Stimulated activated effector memory CD8-positive, alpha-beta T cell treated with anti-CD3 and anti-CD28 coated beads, Interleukin-12 subunit alpha, Interleukin-12 subunit beta, amount 100 ng/mL, for 72 hours (primary cell): ENCODE measurements at regions not wholly inside any gene's neighbourhood (a gene's known extent, or its start where the extent isn't known, plus 50 kb on each side); places are given as distances from the start of the nearest gene placed in this dataset.
"Not testable (repeated sequence)": the region's sequence is repeated elsewhere in the genome, so short reads cannot be mapped to it uniquely, and the experiment has no call there.

Experiments
- ATAC-seq: fragments of 150-1000 bp; cut with Tn5 transposase; 2 replicates; pipeline ENCODE4 v1.10.0; 2021
- DNase-seq, 2 donors: peaks; one replicate each; pipeline ENCODE4 v3.0.0; 2021 to 2022; ENCODE audit warnings: low spot score in 2 of 2
- H3K27ac Mint-ChIP-seq: one replicate; pipeline ENCODE4 v1.8.0; 2022; ENCODE audit warnings: mild to moderate bottlenecking, mixed read lengths
- H3K36me3 Mint-ChIP-seq: one replicate; pipeline ENCODE4 v1.8.0; 2022; ENCODE audit warnings: mild to moderate bottlenecking, mixed read lengths
- H3K4me1 Mint-ChIP-seq: one replicate; pipeline ENCODE4 v1.8.0; 2022; ENCODE audit warnings: mixed read lengths
- H3K4me3 Mint-ChIP-seq: one replicate; pipeline ENCODE4 v1.8.0; 2022; ENCODE audit warnings: mild to moderate bottlenecking, mixed read lengths
- H3K9me3 Mint-ChIP-seq: one replicate; pipeline ENCODE4 v1.8.0; 2022; ENCODE audit warnings: mixed read lengths

- not testable (repeated sequence) for ATAC-seq, H3K36me3 Mint-ChIP-seq, H3K4me1 Mint-ChIP-seq, H3K27ac Mint-ChIP-seq, DNase-seq, H3K9me3 Mint-ChIP-seq, H3K4me3 Mint-ChIP-seq
Measured at GRCh38 chr7:70989-71388, 121.4 kb upstream of the FAM20C start.

GRCh38 chr7:72266-73057, 119.9 kb upstream of the FAM20C start:
- H3K27ac Mint-ChIP-seq, ATAC-seq, H3K9me3 Mint-ChIP-seq, DNase-seq, H3K36me3 Mint-ChIP-seq, H3K4me3 Mint-ChIP-seq, H3K4me1 Mint-ChIP-seq: not testable (repeated sequence)

- H3K9me3 Mint-ChIP-seq, ATAC-seq, H3K4me1 Mint-ChIP-seq, H3K36me3 Mint-ChIP-seq, H3K4me3 Mint-ChIP-seq, H3K27ac Mint-ChIP-seq, DNase-seq: not testable (repeated sequence)
Measured at GRCh38 chr7:73058-73331, 119.4 kb upstream of the FAM20C start.

GRCh38 chr7:74008-74540, 118.3 kb upstream of the FAM20C start:
- not testable (repeated sequence) for H3K4me1 Mint-ChIP-seq

GRCh38 chr7:75511-75910, 116.9 kb upstream of the FAM20C start:
- not testable (repeated sequence) for H3K36me3 Mint-ChIP-seq, H3K4me3 Mint-ChIP-seq, H3K27ac Mint-ChIP-seq, H3K9me3 Mint-ChIP-seq, H3K4me1 Mint-ChIP-seq, ATAC-seq, DNase-seq

More at GRCh38 chr7:74008-74540, 118.3 kb upstream of the FAM20C start:
- not testable (repeated sequence) for H3K27ac Mint-ChIP-seq, ATAC-seq, DNase-seq, H3K9me3 Mint-ChIP-seq, H3K4me3 Mint-ChIP-seq, H3K36me3 Mint-ChIP-seq

- not testable (repeated sequence) for H3K4me1 Mint-ChIP-seq, ATAC-seq, H3K9me3 Mint-ChIP-seq, H3K36me3 Mint-ChIP-seq, H3K27ac Mint-ChIP-seq, DNase-seq, H3K4me3 Mint-ChIP-seq
Measured at GRCh38 chr7:76202-76601, 116.2 kb upstream of the FAM20C start.

- H3K36me3 Mint-ChIP-seq, ATAC-seq, H3K4me1 Mint-ChIP-seq, H3K4me3 Mint-ChIP-seq, H3K9me3 Mint-ChIP-seq, H3K27ac Mint-ChIP-seq, DNase-seq: not testable (repeated sequence)
Measured at GRCh38 chr7:76829-77395, 115.5 kb upstream of the FAM20C start.

GRCh38 chr7:78862-79261, 113.5 kb upstream of the FAM20C start:
- not testable (repeated sequence) for H3K36me3 Mint-ChIP-seq, H3K9me3 Mint-ChIP-seq, DNase-seq, ATAC-seq, H3K4me3 Mint-ChIP-seq, H3K4me1 Mint-ChIP-seq, H3K27ac Mint-ChIP-seq

GRCh38 chr7:79400-80055, 112.8 kb upstream of the FAM20C start:
- not testable (repeated sequence) for DNase-seq, H3K4me1 Mint-ChIP-seq, ATAC-seq, H3K27ac Mint-ChIP-seq, H3K36me3 Mint-ChIP-seq, H3K9me3 Mint-ChIP-seq, H3K4me3 Mint-ChIP-seq

- Mint-ChIP-seq H3K4me3 (no peak overlapping the region), H3K9me3 (no peaks in the 10 kb centered on the region), H3K36me3 (no peaks in the 10 kb centered on the region), H3K4me1 (no peaks in the 10 kb centered on the region), H3K27ac (no peak overlapping the region)
- no peak for ATAC-seq
- DNase-seq = no peak
Measured at GRCh38 chr7:80259-81067, 111.9 kb upstream of the FAM20C start.

- no peak for ATAC-seq
- no peak for DNase-seq
- Mint-ChIP-seq H3K4me3 (no peak overlapping the region), H3K9me3 (no peaks in the 10 kb centered on the region), H3K4me1 (no peaks in the 10 kb centered on the region), H3K27ac (no peak overlapping the region), H3K36me3 (no peaks in the 10 kb centered on the region)
Measured at GRCh38 chr7:81068-81925, 111.1 kb upstream of the FAM20C start.

- ATAC-seq = no peak
- DNase-seq = no peak
- Mint-ChIP-seq H3K9me3 (no peaks in the 10 kb centered on the region), H3K27ac (no peak overlapping the region), H3K36me3 (no peaks in the 10 kb centered on the region), H3K4me3 (no peak overlapping the region), H3K4me1 (no peaks in the 10 kb centered on the region)
Measured at GRCh38 chr7:81926-82756, 110.2 kb upstream of the FAM20C start.

- Mint-ChIP-seq H3K4me1 (no peaks in the 10 kb centered on the region), H3K9me3 (no peaks in the 10 kb centered on the region), H3K27ac (no peak overlapping the region), H3K4me3 (no peak overlapping the region), H3K36me3 (no peaks in the 10 kb centered on the region)
- ATAC-seq (no peak), DNase-seq (no peak)
Measured at GRCh38 chr7:82757-83155, 109.6 kb upstream of the FAM20C start.

GRCh38 chr7:83441-83840, 108.9 kb upstream of the FAM20C start:
- no peak overlapping the region for H3K27ac Mint-ChIP-seq
- peaks cover 1% of the 10 kb centered on the region for H3K4me1 Mint-ChIP-seq
- no peaks in the 10 kb centered on the region for H3K36me3 Mint-ChIP-seq
- H3K4me3 Mint-ChIP-seq = no peak overlapping the region
- ATAC-seq = no peak
- no peaks in the 10 kb centered on the region for H3K9me3 Mint-ChIP-seq
- DNase-seq = no peak
